Upper lobe of left lung (tissue), 4 donors: ENCODE measurements at regions not wholly inside any gene's neighbourhood (a gene's known extent, or its start where the extent isn't known, plus 50 kb on each side); places are given as distances from the start of the nearest gene placed in this dataset.

Source experiments
- POLR2A ChIP-seq, 4 donors: fragments of 450-650 bp; IDR thresholded peaks; one replicate each; pipeline ENCODE4 v1.5.1; 2016 to 2017; ENCODE audit warnings: antibody characterized with exemption in 4 of 4, mild to moderate bottlenecking in 2 of 4
- POLR2AphosphoS5 ChIP-seq, 2 donors: sonication (generic); formaldehyde crosslinking; IDR thresholded peaks; one replicate each; pipeline ENCODE4 v1.5.1; 2017; ENCODE audit warnings: antibody characterized with exemption in 2 of 2

DNA sequence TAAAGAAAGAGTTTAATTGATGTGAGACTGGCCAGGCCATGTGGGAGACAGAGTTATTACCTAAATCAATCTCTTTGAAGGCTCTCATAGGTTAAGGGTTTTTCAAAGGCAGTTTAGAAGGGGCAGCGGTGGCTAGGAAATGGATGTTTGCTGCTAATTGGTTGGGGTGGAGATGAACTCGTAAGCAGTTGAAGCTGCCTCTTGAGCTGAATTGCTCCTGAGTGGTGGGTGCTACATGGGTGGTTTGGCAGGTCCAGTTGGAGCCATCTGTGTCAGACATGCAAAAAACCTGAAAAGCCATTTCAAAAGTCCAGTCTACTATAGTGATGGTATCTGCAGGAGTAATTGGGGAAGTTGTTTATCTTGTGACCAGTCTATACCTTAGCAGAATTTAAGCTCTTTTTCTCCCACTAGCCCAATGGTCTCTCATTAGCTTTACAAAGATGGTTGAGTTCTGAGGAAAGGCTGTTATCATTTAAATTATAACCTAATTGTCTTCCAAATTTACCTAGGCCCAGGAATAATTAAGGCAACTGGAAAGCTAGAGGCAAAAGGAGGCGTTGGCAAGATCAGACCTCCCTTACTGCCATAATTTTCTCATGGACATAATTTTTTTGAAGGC is 762.4 kb upstream of the FRG1 start:
- TF ChIP-seq POLR2AphosphoS5 (IDR thresholded peaks at IDR 0.05) (no peak), POLR2A (IDR thresholded peaks at IDR 0.05) (no peak)
